Parathyroid adenoma (tissue), 2 donors: ENCODE measurements at regions not wholly inside any gene's neighbourhood (a gene's known extent, or its start where the extent isn't known, plus 50 kb on each side); places are given as distances from the start of the nearest gene placed in this dataset.

Experiments
- H2AFZ ChIP-seq: fragments of 300-600 bp; sonication (generic); one replicate; pipeline ENCODE4 v1.7.0; 2017; ENCODE audit warnings: antibody characterized with exemption, mild to moderate bottlenecking
- H3K27ac ChIP-seq: fragments of 300-600 bp; sonication (generic); one replicate; pipeline ENCODE4 v1.7.0; 2017
- H3K27me3 ChIP-seq: fragments of 300-600 bp; sonication (generic); one replicate; pipeline ENCODE4 v1.7.0; 2017; ENCODE audit warnings: low read length; ENCODE audit not compliant: control insufficient read depth, insufficient read depth
- H3K36me3 ChIP-seq: fragments of 300-600 bp; sonication (generic); one replicate; pipeline ENCODE4 v1.7.0; 2017; ENCODE audit warnings: low read length; ENCODE audit not compliant: control insufficient read depth, insufficient read depth
- H3K4me1 ChIP-seq: fragments of 300-600 bp; sonication (generic); one replicate; pipeline ENCODE4 v1.7.0; 2017; ENCODE audit warnings: control low read depth
- H3K4me2 ChIP-seq: fragments of 300-600 bp; sonication (generic); one replicate; pipeline ENCODE4 v1.7.0; 2017; ENCODE audit warnings: low read length
- H3K4me3 ChIP-seq: fragments of 300-600 bp; sonication (generic); one replicate; pipeline ENCODE4 v1.7.0; 2017; ENCODE audit warnings: low read depth, low read length
- H3K79me2 ChIP-seq: fragments of 300-600 bp; sonication (generic); one replicate; pipeline ENCODE4 v1.7.0; 2017; ENCODE audit warnings: control low read depth
- H3K9ac ChIP-seq: fragments of 300-600 bp; sonication (generic); one replicate; pipeline ENCODE4 v1.7.0; 2017; ENCODE audit warnings: mild to moderate bottlenecking
- H3K9me3 ChIP-seq: fragments of 300-600 bp; sonication (generic); one replicate; pipeline ENCODE4 v1.7.0; 2017; ENCODE audit warnings: low read length; ENCODE audit not compliant: control insufficient read depth
- TF ChIP-seq, protein P1 (sequence below): fragments of 300-600 bp; sonication (generic); IDR thresholded peaks from one replicate; pipeline ENCODE4 v1.7.0; 2017; ENCODE audit warnings: antibody characterized with exemption, mild to moderate bottlenecking
- donor health status: primary hyperparathyroidism.

DNA sequence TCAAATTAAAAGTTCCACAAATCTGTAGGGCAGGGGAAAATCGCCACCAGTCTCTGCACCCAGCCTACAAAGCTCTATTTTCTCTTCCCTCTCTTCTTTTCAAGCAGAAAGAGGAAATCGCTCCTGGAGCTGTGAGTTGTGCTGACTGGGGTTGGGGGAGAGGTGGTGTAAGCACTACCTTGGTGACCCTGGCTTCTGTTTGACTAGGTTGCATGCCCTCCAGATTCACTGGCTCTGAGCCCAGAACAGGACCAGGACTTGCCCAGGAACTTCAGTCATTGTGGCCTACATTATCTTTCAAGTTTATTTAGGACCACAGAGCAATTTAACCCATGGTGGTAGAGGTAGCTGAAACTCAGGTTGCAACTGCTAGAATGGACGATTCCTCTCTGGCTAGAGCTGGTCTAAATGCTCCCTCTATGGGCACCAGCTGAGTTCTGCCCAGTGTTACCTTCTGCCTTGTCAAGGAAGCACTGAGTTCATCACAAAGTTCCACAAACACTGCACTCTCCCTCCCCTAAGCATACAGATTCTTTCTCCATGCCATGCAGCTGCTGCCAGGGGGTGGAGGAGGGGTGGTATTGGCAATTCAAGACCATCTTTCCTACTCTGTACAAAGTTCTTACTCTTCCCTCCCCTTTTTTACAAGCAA lies 122.0 kb upstream of the BMP5 start:
- Histone ChIP-seq H3K36me3 (no peaks in the 10 kb centered on the region), H3K4me2 (no peak overlapping the region), H3K79me2 (no peaks in the 10 kb centered on the region), H3K9me3 (no peaks in the 10 kb centered on the region), H2AFZ (no peak overlapping the region), H3K4me1 (no peaks in the 10 kb centered on the region), H3K27me3 (no peaks in the 10 kb centered on the region), H3K9ac (no peak overlapping the region), H3K27ac (no peak overlapping the region), H3K4me3 (no peak overlapping the region)
- TF ChIP-seq, protein P1, sequence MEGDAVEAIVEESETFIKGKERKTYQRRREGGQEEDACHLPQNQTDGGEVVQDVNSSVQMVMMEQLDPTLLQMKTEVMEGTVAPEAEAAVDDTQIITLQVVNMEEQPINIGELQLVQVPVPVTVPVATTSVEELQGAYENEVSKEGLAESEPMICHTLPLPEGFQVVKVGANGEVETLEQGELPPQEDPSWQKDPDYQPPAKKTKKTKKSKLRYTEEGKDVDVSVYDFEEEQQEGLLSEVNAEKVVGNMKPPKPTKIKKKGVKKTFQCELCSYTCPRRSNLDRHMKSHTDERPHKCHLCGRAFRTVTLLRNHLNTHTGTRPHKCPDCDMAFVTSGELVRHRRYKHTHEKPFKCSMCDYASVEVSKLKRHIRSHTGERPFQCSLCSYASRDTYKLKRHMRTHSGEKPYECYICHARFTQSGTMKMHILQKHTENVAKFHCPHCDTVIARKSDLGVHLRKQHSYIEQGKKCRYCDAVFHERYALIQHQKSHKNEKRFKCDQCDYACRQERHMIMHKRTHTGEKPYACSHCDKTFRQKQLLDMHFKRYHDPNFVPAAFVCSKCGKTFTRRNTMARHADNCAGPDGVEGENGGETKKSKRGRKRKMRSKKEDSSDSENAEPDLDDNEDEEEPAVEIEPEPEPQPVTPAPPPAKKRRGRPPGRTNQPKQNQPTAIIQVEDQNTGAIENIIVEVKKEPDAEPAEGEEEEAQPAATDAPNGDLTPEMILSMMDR = no peak

DNA sequence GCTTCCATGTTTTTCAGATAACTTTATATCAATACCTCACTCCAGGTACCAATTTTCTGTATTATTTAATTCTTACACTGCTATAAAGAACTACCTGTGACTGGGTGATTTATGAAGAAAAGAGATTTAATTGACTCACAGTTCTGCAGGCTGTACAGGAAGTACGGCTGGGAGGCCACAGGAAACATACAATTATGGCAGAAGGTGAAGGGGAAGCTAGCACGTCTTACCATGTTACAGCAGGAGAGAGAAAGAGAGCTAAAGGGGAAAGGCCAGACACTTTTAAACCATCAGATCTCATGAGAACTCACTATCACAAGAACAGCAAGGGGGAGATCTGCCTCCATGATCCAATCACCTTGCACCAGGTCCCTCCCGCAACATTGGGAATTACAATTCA lies 119.1 kb upstream of the BMP5 start:
- Histone ChIP-seq H3K27ac (no peak overlapping the region), H3K36me3 (no peaks in the 10 kb centered on the region), H3K4me2 (no peak overlapping the region), H3K9me3 (no peaks in the 10 kb centered on the region), H3K4me1 (no peaks in the 10 kb centered on the region), H3K9ac (no peak overlapping the region), H3K79me2 (no peaks in the 10 kb centered on the region), H3K4me3 (no peak overlapping the region), H2AFZ (no peak overlapping the region), H3K27me3 (no peaks in the 10 kb centered on the region)
- TF ChIP-seq, protein P1 = no peak

DNA sequence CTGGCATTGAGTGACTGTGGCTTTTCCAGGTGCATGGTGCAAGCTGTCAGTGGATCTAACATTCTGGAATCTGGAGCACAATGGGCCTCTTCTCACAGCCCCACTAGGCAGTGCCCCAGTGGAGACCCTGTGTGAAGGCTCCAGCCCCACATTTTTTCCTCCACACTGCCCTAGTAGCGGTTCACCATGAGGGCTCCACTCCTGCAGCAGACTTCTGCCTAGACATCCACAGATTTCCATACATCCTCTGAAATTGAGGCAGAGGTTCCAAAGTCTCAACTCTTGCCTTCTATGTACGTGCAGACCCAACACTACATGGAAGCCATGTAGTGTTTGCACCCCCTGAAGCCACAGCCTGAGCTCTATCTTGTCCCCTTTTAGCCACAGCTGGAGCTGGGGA lies 118.0 kb upstream of the BMP5 start:
- TF ChIP-seq, protein P1 = no peak
- Histone ChIP-seq H2AFZ (no peak overlapping the region), H3K36me3 (no peaks in the 10 kb centered on the region)

DNA sequence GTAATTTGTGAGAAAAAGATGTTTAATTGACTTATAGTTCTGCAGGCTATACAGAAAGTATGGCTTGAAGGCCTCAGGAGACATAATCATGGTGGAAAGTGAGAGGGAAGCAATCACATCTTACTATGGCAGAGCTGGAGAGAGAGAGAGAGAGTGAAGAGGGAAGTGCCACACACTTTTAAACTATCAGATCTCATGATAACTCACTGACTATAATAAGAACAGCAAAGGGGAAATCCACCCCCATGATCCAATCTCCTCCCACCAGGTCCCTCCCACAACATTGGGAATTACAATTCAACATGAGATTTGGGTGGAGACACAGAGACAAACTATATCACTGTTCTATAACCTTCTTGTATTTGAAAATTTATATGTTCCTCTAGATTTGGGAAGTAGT lies 117.2 kb upstream of the BMP5 start:
- Histone ChIP-seq H2AFZ (no peak overlapping the region), H3K79me2 (no peaks in the 10 kb centered on the region)

More for the DNA sequence above, 118.0 kb upstream of the BMP5 start:
- no peaks in the 10 kb centered on the region for H3K4me1 ChIP-seq
- no peaks in the 10 kb centered on the region for H3K9me3 ChIP-seq
- H3K4me3 ChIP-seq = no peak overlapping the region
- H3K27ac ChIP-seq = no peak overlapping the region
- H3K27me3 ChIP-seq = no peaks in the 10 kb centered on the region
- no peak overlapping the region for H3K4me2 ChIP-seq
- H3K79me2 ChIP-seq = no peaks in the 10 kb centered on the region
- H3K9ac ChIP-seq = no peak overlapping the region

More for the DNA sequence above, 117.2 kb upstream of the BMP5 start:
- Histone ChIP-seq H3K9me3 (no peaks in the 10 kb centered on the region), H3K27ac (no peak overlapping the region), H3K4me2 (no peak overlapping the region), H3K9ac (no peak overlapping the region), H3K4me1 (no peaks in the 10 kb centered on the region), H3K36me3 (no peaks in the 10 kb centered on the region), H3K27me3 (no peaks in the 10 kb centered on the region), H3K4me3 (no peak overlapping the region)
- TF ChIP-seq, protein P1 = no peak
